ENCODE measurements at regions not wholly inside any gene's neighbourhood (a gene's known extent, or its start where the extent isn't known, plus 50 kb on each side); places are given as distances from the start of the nearest gene placed in this dataset.

DNA sequence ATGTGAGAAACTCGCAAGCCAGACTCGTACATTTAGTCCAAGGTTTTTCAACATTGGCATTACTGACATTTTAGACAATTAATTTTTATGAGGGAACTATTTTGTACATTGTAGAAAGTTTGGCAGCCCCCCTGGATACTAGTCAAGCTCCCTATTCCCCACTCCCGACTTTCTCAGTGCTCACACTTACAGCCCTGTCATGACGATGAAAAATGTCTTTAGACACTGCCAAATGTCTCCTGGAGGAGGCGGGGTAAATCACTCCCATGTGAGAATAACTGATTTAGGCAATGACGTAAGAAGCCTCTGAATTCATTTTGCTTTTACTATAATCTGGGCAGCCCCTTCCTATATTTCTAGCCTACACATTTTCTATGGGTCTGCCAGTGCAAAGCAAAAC, 535.8 kb upstream of the KLHL1 start:
- no peak for DNase-seq (ENCODE audit: low spot score)

GRCh38 chr13:70634893-70635292, 526.6 kb upstream of the KLHL1 start:
- no peak for DNase-seq (ENCODE audit: low spot score)

- no peak for DNase-seq (ENCODE audit: low spot score)
Measured at GRCh38 chr13:70630247-70630646, 522.0 kb upstream of the KLHL1 start.

DNA sequence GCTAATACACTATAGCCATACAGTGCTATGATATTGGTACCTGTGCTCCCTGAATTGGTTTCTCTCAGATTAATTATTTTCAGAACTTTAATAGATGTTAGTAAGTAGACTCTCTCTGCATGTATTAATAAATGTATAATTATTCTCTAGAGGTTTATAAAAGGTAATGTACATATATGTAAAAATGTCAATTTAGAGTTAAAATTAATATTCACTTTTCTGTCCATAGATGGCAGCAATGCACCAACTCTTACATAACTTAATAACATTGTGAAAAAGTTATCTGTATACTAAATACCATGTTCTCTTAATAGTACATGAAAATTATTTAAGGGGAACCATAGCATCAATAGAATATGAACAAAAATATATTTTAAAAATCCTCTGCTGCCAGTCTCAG, 515.0 kb upstream of the KLHL1 start:
- peak; percentile 5 for DNase-seq (ENCODE audit: low spot score)

DNA sequence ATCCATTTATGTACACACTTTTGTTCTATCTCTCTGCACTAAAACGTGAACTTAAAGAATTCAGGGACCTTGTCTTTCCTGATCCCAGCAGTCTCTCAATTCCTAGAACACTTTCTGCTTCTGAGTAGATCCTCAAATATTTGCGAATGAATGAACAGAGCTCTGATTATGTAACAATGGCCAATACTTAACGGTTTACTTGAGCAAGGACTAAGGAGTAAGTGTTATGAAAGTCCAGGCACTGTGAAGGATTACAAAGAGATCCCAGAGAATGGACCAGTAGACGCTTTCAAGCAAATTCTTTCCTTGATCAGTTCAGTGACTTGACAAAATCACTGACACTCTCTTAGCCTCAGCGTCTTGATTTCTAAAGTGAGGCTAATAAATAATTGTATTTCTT, 514.5 kb upstream of the KLHL1 start:
- DNase-seq (ENCODE audit: low spot score), result no peak

DNA sequence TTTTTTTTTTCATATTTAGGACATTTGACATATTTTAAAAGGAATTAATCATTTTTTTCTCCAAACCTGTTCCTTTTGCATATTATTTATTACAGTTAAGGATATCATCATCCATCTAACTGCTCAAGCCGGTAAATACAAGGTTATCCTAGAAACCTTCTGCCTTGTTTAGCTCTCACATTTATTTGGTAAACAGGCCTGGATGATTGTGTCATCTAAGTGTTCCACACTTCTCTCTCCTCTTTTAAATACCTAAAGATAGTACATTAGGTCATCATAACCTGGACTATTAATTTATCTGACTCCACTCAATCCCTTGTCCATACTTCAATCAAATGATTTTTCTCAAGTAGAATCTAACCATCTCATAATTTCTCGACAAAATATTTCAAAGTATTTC, 511.7 kb upstream of the KLHL1 start:
- DNase-seq (ENCODE audit: low spot score), result no peak

- no peak for DNase-seq (ENCODE audit: low spot score)
Measured at GRCh38 chr13:70616847-70617246, 508.6 kb upstream of the KLHL1 start.

- no peak for DNase-seq (ENCODE audit: low spot score)
Measured at GRCh38 chr13:70613295-70613694, 505.0 kb upstream of the KLHL1 start.

GRCh38 chr13:70612881-70613280, 504.6 kb upstream of the KLHL1 start:
- no peak for DNase-seq (ENCODE audit: low spot score)

- no peak for DNase-seq (ENCODE audit: low spot score)
Measured at GRCh38 chr13:70604448-70604847, 496.2 kb upstream of the KLHL1 start.

DNA sequence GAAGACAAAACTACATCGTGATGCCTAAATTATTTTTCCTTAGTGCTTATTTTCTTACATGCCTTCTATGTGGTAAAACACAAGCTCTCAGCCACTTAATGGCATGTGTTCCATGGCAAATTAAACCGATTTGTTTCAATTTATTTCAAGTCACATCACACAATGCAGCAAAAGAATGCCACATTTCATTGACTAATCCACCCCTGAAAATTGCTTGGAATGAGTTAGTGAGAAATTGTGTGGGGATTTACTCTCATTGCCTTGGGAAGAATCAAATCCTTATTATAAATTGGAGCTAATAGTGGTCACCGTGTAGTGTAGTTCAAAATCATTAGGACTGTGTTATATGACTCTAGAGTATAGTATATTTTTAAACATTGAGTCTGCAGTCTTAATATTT, 485.5 kb upstream of the KLHL1 start:
- DNase-seq (ENCODE audit: low spot score), result no peak

DNA sequence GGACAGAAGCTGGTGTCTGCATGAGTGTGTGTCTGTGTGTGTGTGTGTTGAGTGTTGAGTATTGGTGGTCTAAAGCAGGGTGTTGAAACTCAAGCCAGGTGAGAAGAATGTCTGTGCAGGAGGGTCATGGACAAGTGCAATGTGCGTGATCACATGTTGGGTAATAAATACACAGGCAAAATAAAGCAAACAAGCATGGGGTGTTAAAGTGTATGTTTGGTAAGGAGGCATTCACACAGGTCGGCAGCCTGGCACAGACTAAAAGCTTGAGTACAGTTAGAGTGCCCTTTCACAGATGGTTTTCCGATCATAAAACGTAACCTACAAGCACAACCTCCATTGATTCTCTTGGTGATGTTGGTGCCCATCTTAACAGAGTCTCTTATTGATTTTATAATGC, 476.9 kb upstream of the KLHL1 start:
- no peak for DNase-seq (ENCODE audit: low spot score)

DNA sequence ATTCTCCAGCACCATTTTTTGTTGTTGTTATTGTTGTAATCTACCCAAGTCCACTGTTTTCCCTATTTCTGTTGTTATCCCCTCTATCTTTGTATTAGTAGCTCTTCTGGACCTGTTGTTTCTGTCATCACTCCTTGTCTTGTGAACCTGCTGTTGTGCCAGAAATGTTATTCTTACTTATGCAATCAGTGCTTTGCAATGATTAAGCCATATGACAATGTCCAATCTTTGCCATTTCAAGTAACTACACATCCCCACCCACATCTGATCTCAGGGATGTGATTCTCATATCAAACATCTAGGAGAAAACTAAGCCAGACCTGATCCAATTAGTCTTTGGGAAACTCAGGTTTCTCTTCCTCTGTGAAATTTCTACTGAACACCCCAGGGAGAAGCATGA, 472.6 kb upstream of the KLHL1 start:
- no peak for DNase-seq (ENCODE audit: low spot score)

- no peak for DNase-seq (ENCODE audit: low spot score)
Measured at GRCh38 chr13:70579941-70580340, 471.7 kb upstream of the KLHL1 start.

DNA sequence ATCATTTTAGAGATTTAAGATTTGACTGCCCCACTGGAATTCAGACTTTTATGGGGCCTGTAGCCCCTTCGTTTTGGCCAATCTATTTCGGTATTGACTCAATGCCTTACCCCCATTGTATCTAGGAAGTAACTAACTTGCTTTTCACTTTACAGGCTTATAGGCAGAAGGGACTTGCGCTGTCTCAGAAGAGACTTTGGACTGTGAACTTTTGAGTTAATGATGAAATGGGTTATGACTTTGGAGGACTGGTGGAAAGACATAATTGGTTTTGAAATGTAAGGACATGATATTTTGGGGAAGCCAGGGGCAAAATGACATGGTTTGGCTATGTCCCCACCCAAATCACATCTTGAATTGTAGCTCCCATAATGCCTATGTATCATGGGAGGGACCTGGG, 463.0 kb upstream of the KLHL1 start:
- no peak for DNase-seq (ENCODE audit: low spot score)

- peak; percentile 35 for DNase-seq (ENCODE audit: low spot score)
Measured at GRCh38 chr13:70568571-70568970, 460.3 kb upstream of the KLHL1 start.

- DNase-seq (ENCODE audit: low spot score), result no peak
Measured at GRCh38 chr13:70544706-70545105, 436.5 kb upstream of the KLHL1 start.

DNA sequence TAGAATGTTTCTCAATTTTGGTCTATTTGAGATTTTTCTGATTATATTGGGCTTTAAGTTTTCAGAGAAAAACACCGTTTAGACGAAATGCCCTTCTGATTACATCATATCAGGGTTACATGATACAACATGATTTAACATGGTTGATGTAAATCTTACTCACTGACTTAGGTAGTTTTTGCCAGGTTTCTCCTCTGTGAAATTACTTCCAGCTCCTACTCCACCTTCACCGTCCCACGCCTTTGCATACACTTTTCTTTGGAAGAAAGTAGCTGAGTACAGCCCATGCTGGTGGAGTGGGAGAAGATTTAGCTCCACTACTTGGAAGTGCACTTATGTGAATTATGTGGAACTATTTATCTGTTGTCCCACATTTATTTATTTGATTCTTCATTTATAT, 433.2 kb upstream of the KLHL1 start:
- no peak for DNase-seq (ENCODE audit: low spot score)

DNA sequence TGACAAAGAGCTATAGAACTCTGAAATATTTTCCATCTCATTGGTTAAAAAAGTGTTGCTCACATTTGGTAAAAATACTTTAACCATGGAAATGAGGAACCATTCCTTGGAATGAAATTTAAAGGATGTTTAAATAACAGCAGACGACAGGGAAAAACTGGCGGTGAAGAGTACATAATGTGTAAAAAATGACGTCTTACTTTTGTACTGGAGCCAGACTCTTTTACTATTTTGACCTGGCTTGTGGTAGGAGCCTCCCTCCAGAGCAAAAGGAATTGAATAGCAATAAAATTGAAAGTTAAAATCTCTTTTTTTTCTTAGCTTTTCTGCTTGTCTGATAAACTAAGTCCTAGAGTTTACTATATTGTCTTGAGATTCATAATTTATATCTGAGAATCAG, 426.2 kb upstream of the KLHL1 start:
- DNase-seq (ENCODE audit: low spot score), result no peak

DNA sequence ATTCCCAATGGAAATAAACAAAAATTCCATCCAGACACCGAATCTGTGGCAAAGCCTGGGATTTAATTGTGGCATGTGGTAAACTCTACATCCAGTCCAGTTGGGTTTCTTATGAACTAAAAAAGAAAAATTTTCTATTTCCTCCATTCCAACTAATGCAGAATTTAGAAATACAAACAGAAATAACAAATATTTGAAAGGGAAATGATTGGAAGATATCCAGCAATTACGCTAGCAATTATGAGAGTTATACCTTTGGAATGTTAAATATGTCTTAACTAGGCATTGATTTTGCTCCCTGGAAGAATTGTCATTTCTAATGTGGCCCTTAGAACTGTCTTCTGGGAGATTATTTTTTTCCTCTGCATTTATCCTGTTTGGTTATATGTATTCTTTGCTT, 421.4 kb upstream of the KLHL1 start:
- no peak for DNase-seq (ENCODE audit: low spot score)

DNA sequence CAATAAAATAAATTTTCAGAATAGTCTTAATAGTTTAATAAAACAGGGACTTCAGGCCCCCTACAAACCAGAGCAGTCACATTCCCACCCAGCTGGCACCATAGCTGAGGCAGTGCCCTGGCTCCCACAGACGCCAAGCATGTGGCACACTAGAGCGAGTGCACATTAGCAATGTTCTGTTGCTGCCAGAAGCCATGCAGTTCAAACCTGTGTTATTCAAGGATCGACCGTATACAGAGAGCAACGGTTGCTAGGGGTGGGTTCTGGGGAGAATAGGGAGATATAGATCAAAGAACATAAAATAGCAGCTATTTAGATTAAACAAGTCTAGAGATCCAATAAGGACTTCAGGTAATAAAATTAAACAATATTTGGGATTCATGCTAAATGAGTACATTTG, 419.3 kb upstream of the KLHL1 start:
- no peak for DNase-seq (ENCODE audit: low spot score)

- no peak for DNase-seq (ENCODE audit: low spot score)
Measured at GRCh38 chr13:70523622-70524021, 415.4 kb upstream of the KLHL1 start.

- DNase-seq (ENCODE audit: low spot score), result no peak
Measured at GRCh38 chr13:70520275-70521036, 412.2 kb upstream of the KLHL1 start.

DNA sequence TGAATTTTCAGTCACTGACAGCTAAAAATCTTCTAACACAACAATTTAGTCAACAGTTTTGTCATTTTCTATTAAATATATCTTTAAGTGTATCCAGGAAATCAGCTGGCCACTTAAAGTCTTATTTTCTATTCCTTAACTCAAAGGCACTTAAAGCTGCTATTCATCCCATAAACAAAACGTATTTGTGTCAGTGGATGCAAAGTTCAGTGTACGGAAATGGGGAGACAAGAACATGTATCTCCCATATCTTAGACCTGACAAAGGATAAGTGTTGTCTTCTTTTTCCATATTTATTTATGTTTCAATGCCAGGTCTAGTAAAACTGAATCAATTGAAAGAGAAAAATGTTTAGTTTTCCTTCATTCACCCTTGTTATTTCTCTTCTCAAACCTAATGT, 409.8 kb upstream of the KLHL1 start:
- DNase-seq (ENCODE audit: low spot score), result no peak

GRCh38 chr13:70516226-70516625, 408.0 kb upstream of the KLHL1 start:
- no peak for DNase-seq (ENCODE audit: low spot score)

Data from AG20443 (cell line).